Neural progenitor cell (in vitro differentiated cells): ENCODE measurements at regions not wholly inside any gene's neighbourhood (a gene's known extent, or its start where the extent isn't known, plus 50 kb on each side); places are given as distances from the start of the nearest gene placed in this dataset.

Source experiments
- DNase-seq: peaks from one replicate; pipeline ENCODE4 v3.0.0-alpha.2; 2016; ENCODE audit warnings: low spot score
- H2AFZ ChIP-seq: fragments of 200-600 bp; sonication (generic); replicated peaks from 2 replicates; pipeline ENCODE4 v1.6.1; 2016; ENCODE audit warnings: antibody characterized with exemption
- H3F3A ChIP-seq: fragments of 200-600 bp; sonication (generic); 2 replicates; pipeline ENCODE4 v1.6.1; 2016; ENCODE audit warnings: antibody characterized with exemption, low read depth
- H3K27ac ChIP-seq: fragments of 200-600 bp; sonication (generic); 2 replicates; pipeline ENCODE4 v1.5.1; 2016; ENCODE audit warnings: mild to moderate bottlenecking
- H3K27me3 ChIP-seq: fragments of 200-600 bp; sonication (generic); 2 replicates; pipeline ENCODE4 v1.6.1; 2016; ENCODE audit warnings: mild to moderate bottlenecking, moderate library complexity
- H3K36me3 ChIP-seq: fragments of 200-600 bp; sonication (generic); 2 replicates; pipeline ENCODE4 v1.5.1; 2016
- H3K4me1 ChIP-seq: fragments of 200-600 bp; sonication (generic); 2 replicates; pipeline ENCODE4 v1.6.1; 2016; ENCODE audit warnings: mixed run types
- H3K4me2 ChIP-seq: fragments of 200-600 bp; sonication (generic); 2 replicates; pipeline ENCODE4 v1.6.1; 2016
- H3K4me3 ChIP-seq: fragments of 200-600 bp; sonication (generic); 2 replicates; pipeline ENCODE4 v1.5.1; 2016
- H3K79me2 ChIP-seq: fragments of 200-600 bp; sonication (generic); 2 replicates; pipeline ENCODE4 v1.6.1; 2016; ENCODE audit warnings: low read depth
- H3K9ac ChIP-seq: fragments of 200-600 bp; sonication (generic); 2 replicates; pipeline ENCODE4 v1.6.1; 2016
- H3K9me3 ChIP-seq: fragments of 200-600 bp; sonication (generic); 2 replicates; pipeline ENCODE4 v1.5.1; 2016; ENCODE audit warnings: low read depth
- H4K20me1 ChIP-seq: fragments of 200-600 bp; sonication (generic); 2 replicates; pipeline ENCODE4 v1.6.1; 2016; ENCODE audit warnings: low read depth
- H3K27ac Mint-ChIP-seq: 3 replicates; pipeline ENCODE4 v1.8.0; 2021; ENCODE audit warnings: mixed read lengths
- H3K27me3 Mint-ChIP-seq: 2 replicates; pipeline ENCODE4 v1.8.0; 2022; ENCODE audit warnings: low read depth, mild to moderate bottlenecking, inconsistent platforms, moderate library complexity, mixed read lengths; ENCODE audit not compliant: insufficient read depth
- H3K36me3 Mint-ChIP-seq: 3 replicates; pipeline ENCODE4 v1.8.0; 2021; ENCODE audit warnings: mixed read lengths
- H3K4me1 Mint-ChIP-seq: 3 replicates; pipeline ENCODE4 v1.8.0; 2021; ENCODE audit warnings: mixed read lengths
- H3K4me3 Mint-ChIP-seq: 3 replicates; pipeline ENCODE4 v1.8.0; 2021; ENCODE audit warnings: mild to moderate bottlenecking, moderate library complexity, mixed read lengths
- H3K9me3 Mint-ChIP-seq: 3 replicates; pipeline ENCODE4 v1.8.0; 2020; ENCODE audit warnings: mixed read lengths
- CTCF ChIP-seq: fragments of 200-600 bp; sonication (generic); IDR thresholded peaks from 2 replicates; pipeline ENCODE4 v1.5.1; 2017; ENCODE audit warnings: antibody characterized with exemption, mild to moderate bottlenecking
- EZH2 ChIP-seq: fragments of 200-600 bp; sonication (generic); IDR thresholded peaks from 2 replicates; pipeline ENCODE4 v1.6.1; 2017; ENCODE audit warnings: antibody characterized with exemption, mild to moderate bottlenecking, moderate library complexity
- EZH2phosphoT487 ChIP-seq: fragments of 200-600 bp; sonication (generic); IDR thresholded peaks from 2 replicates; pipeline ENCODE4 v1.6.1; 2017; ENCODE audit warnings: antibody characterized with exemption

- Histone ChIP-seq H2AFZ (no peak overlapping the region), H3K27me3 (no peaks in the 10 kb centered on the region), H3K4me1 (peaks cover 8% of the 10 kb centered on the region), H3K27ac (no peak overlapping the region), H3K9ac (no peak overlapping the region), H3K4me2 (no peak overlapping the region), H3K4me3 (no peak overlapping the region), H3F3A (no peaks in the 10 kb centered on the region), H4K20me1 (no peaks in the 10 kb centered on the region), H3K9me3 (no peaks in the 10 kb centered on the region), H3K36me3 (no peaks in the 10 kb centered on the region), H3K79me2 (no peaks in the 10 kb centered on the region)
- Mint-ChIP-seq H3K9me3 (peaks cover 9% of the 10 kb centered on the region), H3K27ac (no peak overlapping the region), H3K4me3 (no peak overlapping the region), H3K4me1 (peaks cover 11% of the 10 kb centered on the region), H3K36me3 (no peaks in the 10 kb centered on the region), H3K27me3 (peaks cover 5% of the 10 kb centered on the region)
- no peak for TF ChIP-seq EZH2
- no peak for TF ChIP-seq CTCF
- no peak for TF ChIP-seq EZH2phosphoT487
- DNase-seq = peak; percentile 72
Measured at GRCh38 chr11:59011655-59012397, 72.5 kb downstream of the GLYATL1 start.

DNA sequence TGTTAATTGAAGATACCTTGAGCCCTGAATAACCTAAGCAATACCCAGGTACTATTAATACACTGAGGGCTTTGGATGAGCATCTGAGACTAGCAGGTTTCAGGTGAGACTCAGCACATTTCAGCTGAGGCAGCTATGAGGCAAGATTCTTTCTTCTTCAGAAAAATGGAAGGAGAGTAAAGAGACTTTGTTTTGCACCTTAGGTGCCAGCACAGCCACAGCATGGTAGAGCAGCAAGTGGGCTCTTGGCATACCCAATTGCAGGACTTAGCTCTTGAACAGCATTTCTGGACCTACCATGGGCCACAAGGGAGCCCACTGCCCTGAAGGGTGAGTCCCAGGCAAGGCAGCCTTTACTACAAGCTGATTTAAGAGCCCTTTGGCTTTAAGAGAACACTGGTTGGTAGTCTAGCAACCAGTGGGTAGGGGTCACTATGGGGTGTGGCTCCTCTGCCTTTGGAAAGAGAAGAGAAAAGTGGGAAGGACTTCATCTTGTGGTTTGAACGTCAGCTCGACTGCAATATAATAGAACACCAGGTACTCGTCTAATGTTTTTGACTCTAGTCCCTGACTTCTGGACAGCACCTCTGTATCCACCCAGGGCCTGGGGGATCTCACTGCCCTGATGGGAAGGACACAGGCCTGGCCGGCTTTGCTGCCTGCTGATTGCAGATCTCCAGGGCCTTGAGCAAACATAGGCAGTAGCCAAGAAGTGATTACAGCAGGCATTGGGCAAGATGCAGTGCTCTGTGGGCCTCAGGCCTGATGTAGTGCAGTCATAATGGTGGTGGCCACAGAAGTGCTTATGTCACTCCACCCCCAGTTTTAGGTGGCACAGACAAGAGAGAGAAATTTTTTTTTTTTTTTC is 73.3 kb downstream of the GLYATL1 start:
- no peak overlapping the region for H3K27ac Mint-ChIP-seq
- Histone ChIP-seq H3F3A (no peaks in the 10 kb centered on the region), H3K36me3 (no peaks in the 10 kb centered on the region), H3K27ac (no peak overlapping the region), H3K4me2 (no peak overlapping the region), H3K79me2 (no peaks in the 10 kb centered on the region), H3K9me3 (no peaks in the 10 kb centered on the region), H3K4me3 (no peak overlapping the region), H3K9ac (no peak overlapping the region), H4K20me1 (no peaks in the 10 kb centered on the region), H3K4me1 (peaks cover 8% of the 10 kb centered on the region), H2AFZ (no peak overlapping the region), H3K27me3 (no peaks in the 10 kb centered on the region)
- peaks cover 5% of the 10 kb centered on the region for H3K27me3 Mint-ChIP-seq
- no peak overlapping the region for H3K4me3 Mint-ChIP-seq
- H3K9me3 Mint-ChIP-seq = peaks cover 9% of the 10 kb centered on the region
- TF ChIP-seq EZH2 (no peak), CTCF (no peak), EZH2phosphoT487 (no peak)
- no peak for DNase-seq
- H3K4me1 Mint-ChIP-seq = peaks cover 11% of the 10 kb centered on the region
- no peaks in the 10 kb centered on the region for H3K36me3 Mint-ChIP-seq

DNA sequence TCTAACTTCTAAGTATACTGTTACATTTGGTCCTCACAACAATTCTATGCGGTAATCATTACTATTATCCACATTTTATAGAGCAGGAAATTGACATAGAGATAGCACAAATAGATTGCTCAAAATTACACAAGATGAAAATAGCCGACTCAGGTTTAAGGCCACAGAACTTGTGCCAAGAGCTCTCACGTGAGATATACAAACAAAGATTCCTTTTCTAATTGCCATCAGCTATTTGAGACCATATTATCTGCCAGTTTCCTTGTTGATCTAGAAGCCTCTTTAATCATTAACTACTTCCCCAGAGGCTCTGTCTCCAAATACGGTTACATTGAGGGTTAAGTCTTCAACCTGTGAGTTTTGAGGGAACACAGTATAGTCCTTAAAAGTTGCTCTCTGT is 61.0 kb upstream of the GLYATL1B start:
- Histone ChIP-seq H3K27ac (no peak overlapping the region), H3F3A (no peaks in the 10 kb centered on the region), H3K9ac (no peak overlapping the region), H3K9me3 (no peaks in the 10 kb centered on the region), H3K36me3 (no peaks in the 10 kb centered on the region), H4K20me1 (no peaks in the 10 kb centered on the region), H3K4me2 (no peak overlapping the region), H3K4me3 (no peak overlapping the region), H3K4me1 (no peaks in the 10 kb centered on the region), H3K79me2 (no peaks in the 10 kb centered on the region), H3K27me3 (no peaks in the 10 kb centered on the region), H2AFZ (no peak overlapping the region)
- Mint-ChIP-seq H3K27ac (no peak overlapping the region), H3K27me3 (no peaks in the 10 kb centered on the region), H3K36me3 (no peaks in the 10 kb centered on the region), H3K9me3 (no peaks in the 10 kb centered on the region), H3K4me3 (no peak overlapping the region), H3K4me1 (no peaks in the 10 kb centered on the region)
- TF ChIP-seq CTCF (no peak), EZH2phosphoT487 (no peak), EZH2 (no peak)
- no peak for DNase-seq
